B cell (primary cell): ENCODE measurements at regions not wholly inside any gene's neighbourhood (a gene's known extent, or its start where the extent isn't known, plus 50 kb on each side); places are given as distances from the start of the nearest gene placed in this dataset.
"Not testable (repeated sequence)": the region's sequence is repeated elsewhere in the genome, so short reads cannot be mapped to it uniquely, and the experiment has no call there.

Source experiments
- ATAC-seq: fragments of 200-7000 bp; cut with Tn5 transposase; one replicate; pipeline ENCODE4 v1.10.0; 2021; ENCODE audit warnings: low read depth, mild to moderate bottlenecking, moderate number of reproducible peaks, moderate library complexity
- CTCF ChIA-PET: fragments of 350-600 bp; sonication (Branson Sonifier 250); formaldehyde crosslinking; loops from one replicate; lab custom pipeline; 2021; ENCODE audit warnings: antibody characterized with exemption, inconsistent platforms; lab: Charles Lee
- POLR2A ChIA-PET: fragments of 350-600 bp; sonication (Branson Sonifier 250); formaldehyde crosslinking; loops from one replicate; lab custom pipeline; 2021; ENCODE audit warnings: antibody characterized with exemption; lab: Charles Lee
- DNase-seq: peaks from one replicate; pipeline ENCODE4 v3.0.0; 2013
- H2AFZ ChIP-seq: 2 replicates; pipeline ENCODE4 v1.6.1; 2012; ENCODE audit warnings: mild to moderate bottlenecking, low read depth, low read length; ENCODE audit not compliant: insufficient read depth, poor library complexity, severe bottlenecking
- H3K27ac ChIP-seq, 2 donors: 1 replicate in 1 of 2; 2 replicates in 1 of 2; pipeline ENCODE4 v1.5.1; 2012 to 2013; ENCODE audit warnings: low read length in 2 of 2, mild to moderate bottlenecking in 2 of 2, moderate library complexity in 1 of 2
- H3K27me3 ChIP-seq, 4 experiments: fragments of 200-600 bp in 1 of 4; sonication (generic) in 1 of 4; replicated peaks in 1 of 4; 1 replicate in 2 of 4; 2 replicates in 2 of 4; pipeline versions ENCODE4 v1.6.1 to v1.7.0; 2013 to 2016; ENCODE audit warnings: low read length in 3 of 4, mild to moderate bottlenecking in 2 of 4, mixed read lengths in 1 of 4, moderate library complexity in 1 of 4; ENCODE audit not compliant: insufficient read depth in 4 of 4, control insufficient read depth in 3 of 4; ENCODE audit errors: control extremely low read depth in 1 of 4
- H3K36me3 ChIP-seq, 2 experiments: replicated peaks in 1 of 2; 1 replicate in 1 of 2; 2 replicates in 1 of 2; pipeline versions ENCODE4 v1.6.1 to v1.7.1; 2013; ENCODE audit warnings: low read length in 1 of 2; ENCODE audit not compliant: insufficient read depth in 2 of 2, control insufficient read depth in 1 of 2; ENCODE audit errors: control extremely low read depth in 1 of 2, extremely low read depth in 1 of 2
- H3K4me1 ChIP-seq, 2 donors: fragments of 200-600 bp in 1 of 2; sonication (generic) in 1 of 2; 1 replicate in 1 of 2; 2 replicates in 1 of 2; pipeline versions ENCODE4 v1.5.1 to v1.6.1; 2013 to 2017; ENCODE audit warnings: low read length in 2 of 2; ENCODE audit not compliant: control insufficient read depth in 2 of 2, insufficient read depth in 2 of 2
- H3K4me2 ChIP-seq: replicated peaks from 2 replicates; pipeline ENCODE3; 2012; ENCODE audit warnings: mild to moderate bottlenecking, low read depth, low read length; ENCODE audit not compliant: poor library complexity, severe bottlenecking
- H3K4me3 ChIP-seq, 5 experiments: fragments of 200-600 bp in 1 of 5; sonication (generic) in 1 of 5; 1 replicate in 3 of 5; 2 replicates in 2 of 5; pipeline versions ENCODE4 v1.5.1 to v1.7.0; 2011 to 2016; ENCODE audit warnings: low read length in 4 of 5, mild to moderate bottlenecking in 4 of 5, low read depth in 2 of 5, control low read depth in 1 of 5, moderate library complexity in 1 of 5; ENCODE audit not compliant: insufficient read depth in 1 of 5; ENCODE audit errors: control extremely low read depth in 1 of 5, extremely low read depth in 1 of 5
- H3K79me2 ChIP-seq: fragments of 200-600 bp; sonication (generic); one replicate; pipeline ENCODE4 v1.6.0; 2016; ENCODE audit warnings: low read length; ENCODE audit not compliant: control insufficient read depth, insufficient read depth
- H3K9ac ChIP-seq: fragments of 200-600 bp; sonication (generic); 2 replicates; pipeline ENCODE4 v1.6.1; 2017; ENCODE audit warnings: mild to moderate bottlenecking, low read length, moderate library complexity
- H3K9me3 ChIP-seq, 3 donors: one replicate each; pipeline versions ENCODE4 v1.6.1 to v1.7.1; 2013; ENCODE audit warnings: low read length in 2 of 3; ENCODE audit not compliant: control insufficient read depth in 2 of 3, insufficient read depth in 1 of 3; ENCODE audit errors: control extremely low read depth in 1 of 3
- H4K20me1 ChIP-seq: 2 replicates; pipeline ENCODE4 v1.6.0; 2012; ENCODE audit warnings: mild to moderate bottlenecking, low read length; ENCODE audit not compliant: insufficient read depth, control insufficient read depth, poor library complexity, severe bottlenecking
- H3K27ac Mint-ChIP-seq: one replicate; pipeline ENCODE4 v1.8.0; 2021; ENCODE audit warnings: mixed read lengths
- H3K27me3 Mint-ChIP-seq: one replicate; pipeline ENCODE4 v1.8.0; 2021; ENCODE audit warnings: mixed read lengths
- H3K4me1 Mint-ChIP-seq: one replicate; pipeline ENCODE4 v1.8.0; 2021; ENCODE audit warnings: mixed read lengths
- H3K4me3 Mint-ChIP-seq: one replicate; pipeline ENCODE4 v1.8.0; 2021; ENCODE audit warnings: mixed read lengths
- H3K9me3 Mint-ChIP-seq: one replicate; pipeline ENCODE4 v1.8.0; 2022; ENCODE audit warnings: mixed read lengths; ENCODE audit not compliant: insufficient read depth
- WGBS: methylation state at CpG from one replicate; pipeline ENCODE4 v1.1.5; 2013; ENCODE audit warnings: missing lambda C conversion rate; ENCODE audit not compliant: insufficient coverage; 5-methylcytosine and 5-hydroxymethylcytosine counted together
- intact Hi-C: fragments of 100-400 bp; cut with micrococcal nuclease; formaldehyde crosslinking; loops from one replicate; pipeline ENCODE4 v1.10.0; 2022

- CTCF ChIA-PET, H3K27me3 ChIP-seq, H3K9ac ChIP-seq, ATAC-seq, H3K4me3 ChIP-seq, H3K79me2 ChIP-seq, H3K27ac ChIP-seq, DNase-seq, H3K4me2 ChIP-seq, H3K9me3 Mint-ChIP-seq, H3K36me3 ChIP-seq, POLR2A ChIA-PET, H3K4me3 Mint-ChIP-seq, H3K27ac Mint-ChIP-seq, H3K9me3 ChIP-seq, intact Hi-C loops, H3K27me3 Mint-ChIP-seq, H4K20me1 ChIP-seq, H2AFZ ChIP-seq, H3K4me1 ChIP-seq: not testable (repeated sequence)
- H3K4me1 Mint-ChIP-seq = peaks cover 10% of the 10 kb centered on the region
- WGBS = 98% methylated on average over 13 of the region's 20 CpGs
These were observed 111.0 kb downstream of the DDX11 start for GRCh38 chr12:31184667-31185066.

- ATAC-seq, H3K9me3 Mint-ChIP-seq, H3K4me3 Mint-ChIP-seq, H3K79me2 ChIP-seq, H4K20me1 ChIP-seq, H3K4me3 ChIP-seq, POLR2A ChIA-PET, H3K27me3 Mint-ChIP-seq, intact Hi-C loops, H3K27ac ChIP-seq, CTCF ChIA-PET, H3K4me2 ChIP-seq, DNase-seq, H3K27me3 ChIP-seq, H3K9ac ChIP-seq, H3K4me1 Mint-ChIP-seq, H3K4me1 ChIP-seq, H3K27ac Mint-ChIP-seq, H2AFZ ChIP-seq, H3K36me3 ChIP-seq, H3K9me3 ChIP-seq: not testable (repeated sequence)
These were observed 119.0 kb downstream of the DDX11 start for GRCh38 chr12:31192689-31193088.

- H2AFZ ChIP-seq, H3K4me2 ChIP-seq, H3K27ac Mint-ChIP-seq, DNase-seq, H3K9me3 Mint-ChIP-seq, CTCF ChIA-PET, H3K27me3 ChIP-seq, H3K4me3 ChIP-seq, H3K4me1 ChIP-seq, H3K27me3 Mint-ChIP-seq, ATAC-seq, H3K4me3 Mint-ChIP-seq, H3K27ac ChIP-seq, H3K4me1 Mint-ChIP-seq, H3K9ac ChIP-seq, POLR2A ChIA-PET, H3K79me2 ChIP-seq, intact Hi-C loops, H3K36me3 ChIP-seq, H3K9me3 ChIP-seq, H4K20me1 ChIP-seq: not testable (repeated sequence)
- WGBS = no CpG with 5 or more reads among the region's 1 CpG
These were observed 122.0 kb downstream of the DDX11 start for GRCh38 chr12:31195620-31196019.

GRCh38 chr12:31199476-31199875, 125.8 kb downstream of the DDX11 start:
- WGBS = no CpG with 5 or more reads among the region's 4 CpGs

More at GRCh38 chr12:31199476-31199875, 125.8 kb downstream of the DDX11 start:
- H3K4me1 ChIP-seq, H3K9me3 Mint-ChIP-seq, CTCF ChIA-PET, H2AFZ ChIP-seq, H4K20me1 ChIP-seq, H3K27me3 ChIP-seq, H3K36me3 ChIP-seq, ATAC-seq, H3K79me2 ChIP-seq, DNase-seq, H3K27ac ChIP-seq, H3K4me1 Mint-ChIP-seq, H3K9ac ChIP-seq, POLR2A ChIA-PET, H3K4me3 ChIP-seq, intact Hi-C loops, H3K9me3 ChIP-seq, H3K27ac Mint-ChIP-seq, H3K4me2 ChIP-seq, H3K4me3 Mint-ChIP-seq: not testable (repeated sequence)
- peaks cover 18% of the 10 kb centered on the region for H3K27me3 Mint-ChIP-seq
